Caco-2 (cell line): ENCODE measurements at regions not wholly inside any gene's neighbourhood (a gene's known extent, or its start where the extent isn't known, plus 50 kb on each side); places are given as distances from the start of the nearest gene placed in this dataset.

Experiments
- BruUV-seq: library from RNA; stranded (reverse); fragments of 400-500 nt; replicated peaks from 2 replicates; lab custom pipeline; 2021; lab: Mats Ljungman, UMichigan
- CTCF ChIA-PET: fragments of 300-600 bp; sonication (Branson Sonifier 250); formaldehyde crosslinking; loops from one replicate; lab custom pipeline; 2022; ENCODE audit warnings: antibody characterized with exemption; lab: Charles Lee
- POLR2A ChIA-PET: fragments of 300-600 bp; sonication (Branson Sonifier 250); formaldehyde crosslinking; loops from one replicate; lab custom pipeline; 2022; ENCODE audit warnings: antibody characterized with exemption; lab: Charles Lee
- DNase-seq, 2 experiments: peaks; one replicate each; pipeline versions ENCODE4 v3.0.0 to v3.0.0-alpha.2; 2020 to 2022
- H3K27me3 ChIP-seq: replicated peaks from 2 replicates; pipeline ENCODE4 v1.6.0; 2011; ENCODE audit warnings: low read length; ENCODE audit not compliant: control insufficient read depth, insufficient read depth
- H3K36me3 ChIP-seq: 2 replicates; pipeline ENCODE4 v1.5.1; 2011; ENCODE audit warnings: low read length; ENCODE audit not compliant: control insufficient read depth, insufficient read depth
- H3K4me1 ChIP-seq: fragments of 250-450 bp; sonication (Bioruptor Pico); 2 replicates; pipeline ENCODE4 v1.5.1; 2020; ENCODE audit warnings: mild to moderate bottlenecking
- H3K4me3 ChIP-seq: 2 replicates; pipeline ENCODE4 v1.5.1; 2011; ENCODE audit warnings: low read depth, mild to moderate bottlenecking, control low read depth, low read length
- H3K9me3 ChIP-seq: fragments of 250-450 bp; sonication (Bioruptor Pico); 2 replicates; pipeline ENCODE4 v1.5.1; 2020; ENCODE audit warnings: mild to moderate bottlenecking, moderate library complexity
- H3K27ac Mint-ChIP-seq: one replicate; pipeline ENCODE4 v1.8.0; 2022; ENCODE audit warnings: mixed read lengths; ENCODE audit not compliant: unreplicated experiment
- H3K27me3 Mint-ChIP-seq: one replicate; pipeline ENCODE4 v1.8.0; 2022; ENCODE audit warnings: mixed read lengths; ENCODE audit not compliant: insufficient read depth, unreplicated experiment
- H3K36me3 Mint-ChIP-seq: one replicate; pipeline ENCODE4 v1.8.0; 2022; ENCODE audit warnings: mild to moderate bottlenecking, mixed read lengths; ENCODE audit not compliant: insufficient read depth, unreplicated experiment
- H3K4me1 Mint-ChIP-seq: one replicate; pipeline ENCODE4 v1.8.0; 2022; ENCODE audit warnings: low read depth, mixed read lengths; ENCODE audit not compliant: unreplicated experiment
- H3K4me3 Mint-ChIP-seq: one replicate; pipeline ENCODE4 v1.8.0; 2022; ENCODE audit warnings: mild to moderate bottlenecking, moderate library complexity, mixed read lengths; ENCODE audit not compliant: unreplicated experiment
- H3K9me3 Mint-ChIP-seq: one replicate; pipeline ENCODE4 v1.8.0; 2022; ENCODE audit warnings: mixed read lengths; ENCODE audit not compliant: unreplicated experiment
- intact Hi-C: fragments of 100-400 bp; cut with micrococcal nuclease; formaldehyde crosslinking; loops from one replicate; pipeline ENCODE4 v1.10.0; 2022; ENCODE audit not compliant: unreplicated experiment
- TF ChIP-seq, protein P1 (sequence below), 2 experiments: fragments of 200-600 bp in 1 of 2; IDR thresholded peaks; 1 replicate in 1 of 2; 2 replicates in 1 of 2; pipeline versions ENCODE4 v1.5.1 to v1.8.0; 2011 to 2022; ENCODE audit warnings: antibody characterized with exemption in 1 of 2, control low read depth in 1 of 2, inconsistent platforms in 1 of 2, low read depth in 1 of 2, low read length in 1 of 2, mild to moderate bottlenecking in 1 of 2, moderate library complexity in 1 of 2; ENCODE audit not compliant: insufficient read depth in 1 of 2, severe bottlenecking in 1 of 2, unreplicated experiment in 1 of 2

GRCh38 chr5:124596595-124597421 lies 149.6 kb downstream of the ZNF608 start:
- Histone ChIP-seq H3K4me1 (peaks cover 29% of the 10 kb centered on the region), H3K27me3 (no peaks in the 10 kb centered on the region), H3K36me3 (no peaks in the 10 kb centered on the region), H3K4me3 (no peak overlapping the region), H3K9me3 (no peaks in the 10 kb centered on the region)
- H3K4me1 Mint-ChIP-seq = peaks cover 26% of the 10 kb centered on the region
- H3K27ac Mint-ChIP-seq = peak overlapping the region; percentile 88
- peak overlapping the region; percentile 45 for H3K4me3 Mint-ChIP-seq
- H3K36me3 Mint-ChIP-seq = peaks cover 7% of the 10 kb centered on the region
- H3K27me3 Mint-ChIP-seq = no peaks in the 10 kb centered on the region
- POLR2A ChIA-PET = no interaction called here
- TF ChIP-seq, protein P1, sequence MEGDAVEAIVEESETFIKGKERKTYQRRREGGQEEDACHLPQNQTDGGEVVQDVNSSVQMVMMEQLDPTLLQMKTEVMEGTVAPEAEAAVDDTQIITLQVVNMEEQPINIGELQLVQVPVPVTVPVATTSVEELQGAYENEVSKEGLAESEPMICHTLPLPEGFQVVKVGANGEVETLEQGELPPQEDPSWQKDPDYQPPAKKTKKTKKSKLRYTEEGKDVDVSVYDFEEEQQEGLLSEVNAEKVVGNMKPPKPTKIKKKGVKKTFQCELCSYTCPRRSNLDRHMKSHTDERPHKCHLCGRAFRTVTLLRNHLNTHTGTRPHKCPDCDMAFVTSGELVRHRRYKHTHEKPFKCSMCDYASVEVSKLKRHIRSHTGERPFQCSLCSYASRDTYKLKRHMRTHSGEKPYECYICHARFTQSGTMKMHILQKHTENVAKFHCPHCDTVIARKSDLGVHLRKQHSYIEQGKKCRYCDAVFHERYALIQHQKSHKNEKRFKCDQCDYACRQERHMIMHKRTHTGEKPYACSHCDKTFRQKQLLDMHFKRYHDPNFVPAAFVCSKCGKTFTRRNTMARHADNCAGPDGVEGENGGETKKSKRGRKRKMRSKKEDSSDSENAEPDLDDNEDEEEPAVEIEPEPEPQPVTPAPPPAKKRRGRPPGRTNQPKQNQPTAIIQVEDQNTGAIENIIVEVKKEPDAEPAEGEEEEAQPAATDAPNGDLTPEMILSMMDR (IDR thresholded peaks at IDR 0.05; ENCODE audit: insufficient read depth in 1 of 2, low read depth in 1 of 2, low read length in 1 of 2, severe bottlenecking in 1 of 2, unreplicated experiment in 1 of 2) = no peak
- no TSS peak for BruUV-seq
- peak; percentile 50 to 70 for DNase-seq
- intact Hi-C loops = loop anchor here (1.0 to 5.0 kb wide), 2 partner anchors 70 to 150 kb away; partner anchors contain the start of gene ZNF608
- CTCF ChIA-PET = interaction anchor here (0.7 to 1.2 kb wide), 3 partner anchors 16 to 553 kb away, joined by 3 read pairs; no protein-coding TSS in a partner anchor
- no peaks in the 10 kb centered on the region for H3K9me3 Mint-ChIP-seq

DNA sequence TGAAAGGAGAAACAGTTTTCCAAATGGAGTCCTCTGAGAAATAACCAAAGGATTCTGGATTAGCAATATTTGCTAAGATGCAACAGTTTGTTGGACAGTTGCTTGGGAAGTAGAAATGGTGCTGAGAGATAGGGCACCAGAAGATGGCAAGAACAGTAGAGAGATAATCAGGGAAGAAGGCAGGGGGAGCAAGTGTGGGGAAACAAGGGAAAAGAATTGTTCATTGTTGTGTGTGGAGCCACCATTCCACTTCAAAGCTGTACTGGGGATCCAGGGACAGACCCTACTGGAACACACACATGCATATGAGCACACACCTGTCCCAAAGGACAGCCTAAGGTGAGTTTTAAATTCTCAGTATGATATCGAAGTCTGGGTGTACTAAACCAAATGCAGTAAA lies 152.5 kb downstream of the ZNF608 start:
- peaks cover 20% of the 10 kb centered on the region for H3K4me1 ChIP-seq
- CTCF ChIA-PET = no interaction called here
- Mint-ChIP-seq H3K4me3 (no peak overlapping the region), H3K27ac (no peak overlapping the region), H3K4me1 (peaks cover 35% of the 10 kb centered on the region), H3K9me3 (no peaks in the 10 kb centered on the region), H3K36me3 (peaks cover 7% of the 10 kb centered on the region), H3K27me3 (no peaks in the 10 kb centered on the region)
- intact Hi-C loops = no loop called here
- no peaks in the 10 kb centered on the region for H3K36me3 ChIP-seq
- H3K9me3 ChIP-seq = 0 out of 2 replicates have a peak, but pooled peaks cover 4% of the 10 kb centered on the region
- TF ChIP-seq, protein P1 (IDR thresholded peaks at IDR 0.05; ENCODE audit: insufficient read depth in 1 of 2, low read depth in 1 of 2, low read length in 1 of 2, severe bottlenecking in 1 of 2, unreplicated experiment in 1 of 2) = no peak
- no TSS peak for BruUV-seq
- H3K27me3 ChIP-seq = no peaks in the 10 kb centered on the region
- POLR2A ChIA-PET = no interaction called here
- H3K4me3 ChIP-seq = no peak overlapping the region
- DNase-seq = no peak

DNA sequence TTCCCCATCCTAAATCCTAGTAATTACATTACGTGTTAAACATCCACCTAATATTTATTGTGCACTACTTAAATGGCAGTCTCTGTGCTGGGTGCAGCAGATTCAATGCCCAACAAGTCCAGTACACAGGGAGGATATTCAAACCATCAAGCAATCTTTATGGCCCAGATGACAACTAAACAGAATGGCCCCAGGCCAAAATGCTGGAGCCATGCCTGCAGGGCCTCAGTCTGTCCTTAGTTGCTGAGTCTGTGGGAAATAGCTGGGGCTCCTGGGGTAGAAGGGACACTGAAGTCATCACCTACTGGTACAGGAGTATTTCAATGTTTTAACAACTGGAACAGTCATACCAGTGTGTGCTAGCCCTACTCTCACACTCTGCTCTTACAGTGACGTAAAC lies 153.5 kb downstream of the ZNF608 start:
- peaks cover 7% of the 10 kb centered on the region for H3K36me3 Mint-ChIP-seq
- H3K27me3 Mint-ChIP-seq = no peaks in the 10 kb centered on the region
- no peaks in the 10 kb centered on the region for H3K27me3 ChIP-seq
- H3K4me3 Mint-ChIP-seq = no peak overlapping the region
- no peak overlapping the region for H3K4me3 ChIP-seq
- no peaks in the 10 kb centered on the region for H3K9me3 Mint-ChIP-seq
- no peaks in the 10 kb centered on the region for H3K36me3 ChIP-seq
- ChIA-PET POLR2A (no interaction called here), CTCF (no interaction called here)
- H3K9me3 ChIP-seq = 0 out of 2 replicates have a peak, but pooled peaks cover 4% of the 10 kb centered on the region
- TF ChIP-seq, protein P1 (IDR thresholded peaks at IDR 0.05; ENCODE audit: insufficient read depth in 1 of 2, low read depth in 1 of 2, low read length in 1 of 2, severe bottlenecking in 1 of 2, unreplicated experiment in 1 of 2) = no peak
- intact Hi-C loops = no loop called here
- H3K4me1 ChIP-seq = peaks cover 17% of the 10 kb centered on the region
- no TSS peak for BruUV-seq
- DNase-seq = no peak
- H3K4me1 Mint-ChIP-seq = peaks cover 35% of the 10 kb centered on the region
- no peak overlapping the region for H3K27ac Mint-ChIP-seq
